Mucosa of descending colon (tissue), 3 donors: ENCODE measurements at regions not wholly inside any gene's neighbourhood (a gene's known extent, or its start where the extent isn't known, plus 50 kb on each side); places are given as distances from the start of the nearest gene placed in this dataset.

Experiments used
- ATAC-seq: fragments of 200-7000 bp; cut with Tn5 transposase; one replicate; pipeline ENCODE4 v1.9.1; 2020; ENCODE audit warnings: mild to moderate bottlenecking, moderate library complexity
- DNase-seq, 3 donors: peaks; one replicate each; pipeline ENCODE4 v3.0.0-alpha.2; 2020
- H3K36me3 ChIP-seq: fragments of 200-600 bp; one replicate; pipeline ENCODE4 v1.8.0; 2021; ENCODE audit warnings: low read depth, mild to moderate bottlenecking
- H3K4me1 ChIP-seq: fragments of 200-600 bp; one replicate; pipeline ENCODE4 v1.8.0; 2021; ENCODE audit warnings: low read depth, mild to moderate bottlenecking
- H3K4me3 ChIP-seq: fragments of 200-600 bp; one replicate; pipeline ENCODE4 v1.8.0; 2021; ENCODE audit warnings: mild to moderate bottlenecking
- H3K9me3 ChIP-seq: fragments of 200-600 bp; one replicate; pipeline ENCODE4 v1.8.0; 2021; ENCODE audit warnings: mild to moderate bottlenecking
- CTCF ChIP-seq: fragments of 200-600 bp; IDR thresholded peaks from one replicate; pipeline ENCODE4 v1.8.0; 2022; ENCODE audit warnings: antibody characterized with exemption, mild to moderate bottlenecking
- intact Hi-C, 2 donors: fragments of 100-400 bp; cut with DNase I in 1 of 2; cut with micrococcal nuclease in 1 of 2; formaldehyde crosslinking; loops; one replicate each; pipeline versions ENCODE4 v1.11.0 to v1.11.1; 2022; cut with DNase I, micrococcal nuclease
- donor health status: DM: no; HTN: no; CAD: no; lungs with moderate emphysema.
- donor health status: DM: no; HTN: no; CAD: no.
- donor health status: DM: no; HTN: yes; CAD: no.

DNA sequence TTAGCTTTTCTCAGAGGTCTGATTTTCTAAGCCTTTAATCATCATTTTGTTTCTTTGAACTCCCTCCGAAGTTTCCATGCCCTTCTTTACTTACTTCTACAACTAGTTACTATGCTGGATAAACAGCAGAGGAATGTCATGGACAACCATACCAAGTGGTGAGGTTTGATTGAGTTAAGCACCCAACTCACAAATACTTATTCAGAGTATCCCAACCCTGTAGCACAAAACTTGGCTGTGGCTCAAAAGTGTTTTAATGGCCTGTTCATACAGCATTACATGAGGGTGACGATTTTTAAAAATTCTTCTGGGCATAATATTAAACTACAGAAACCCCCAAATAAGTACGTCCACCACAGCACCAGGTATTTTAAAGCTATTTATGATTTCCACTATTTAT, 946.8 kb upstream of the SOX9 start:
- no peak for DNase-seq
- Histone ChIP-seq H3K4me3 (no peak overlapping the region), H3K4me1 (no peaks in the 10 kb centered on the region), H3K36me3 (no peaks in the 10 kb centered on the region), H3K9me3 (no peaks in the 10 kb centered on the region)
- no peak for TF ChIP-seq CTCF
- intact Hi-C loops, result no loop called here
- ATAC-seq, result no peak

GRCh38 chr17:71176331-71176730, 944.5 kb upstream of the SOX9 start:
- intact Hi-C loops, result no loop called here
- Histone ChIP-seq H3K36me3 (no peaks in the 10 kb centered on the region), H3K4me1 (peaks cover 8% of the 10 kb centered on the region), H3K4me3 (no peak overlapping the region), H3K9me3 (no peaks in the 10 kb centered on the region)
- ATAC-seq (no peak), DNase-seq (no peak)
- no peak for TF ChIP-seq CTCF

DNA sequence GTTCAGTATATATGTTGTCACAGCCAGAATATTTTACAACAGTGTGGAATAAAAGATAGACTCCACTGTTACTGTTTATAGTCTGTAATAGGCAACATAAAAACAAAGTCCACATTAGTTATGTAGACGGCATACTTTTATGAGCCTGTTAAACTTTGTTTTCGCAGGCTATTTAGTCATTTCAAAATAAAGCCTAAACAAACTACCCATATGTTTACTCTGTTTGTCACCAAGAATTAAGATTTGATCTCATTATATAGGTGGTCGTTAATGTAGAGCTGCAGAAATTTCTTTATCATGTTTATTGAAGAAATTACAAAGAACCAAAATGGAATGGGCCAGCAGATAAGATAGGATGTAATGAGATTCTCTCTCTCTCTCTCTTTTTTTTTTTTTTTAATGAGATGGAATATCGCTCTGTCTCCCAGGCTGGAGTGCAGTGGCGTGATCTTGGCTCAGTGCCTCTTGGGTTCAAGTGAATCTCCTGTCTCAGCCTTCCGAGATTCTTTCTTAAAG, 943.8 kb upstream of the SOX9 start:
- Histone ChIP-seq H3K36me3 (no peaks in the 10 kb centered on the region), H3K4me3 (no peak overlapping the region), H3K9me3 (no peaks in the 10 kb centered on the region), H3K4me1 (peaks cover 8% of the 10 kb centered on the region)
- DNase-seq (peak in 1 of 3 donors; percentile 44), ATAC-seq (peak; percentile 78)
- TF ChIP-seq CTCF, result no peak
- intact Hi-C loops, result no loop called here

- DNase-seq, result peak in 2 of 3 donors; percentile 48 to 85
- ATAC-seq, result peak; percentile 91
- TF ChIP-seq CTCF, result no peak
- Histone ChIP-seq H3K4me1 (peaks cover 13% of the 10 kb centered on the region), H3K4me3 (no peak overlapping the region), H3K36me3 (no peaks in the 10 kb centered on the region), H3K9me3 (no peaks in the 10 kb centered on the region)
- intact Hi-C loops, result no loop called here
Measured at GRCh38 chr17:71180801-71181385, 939.9 kb upstream of the SOX9 start.

DNA sequence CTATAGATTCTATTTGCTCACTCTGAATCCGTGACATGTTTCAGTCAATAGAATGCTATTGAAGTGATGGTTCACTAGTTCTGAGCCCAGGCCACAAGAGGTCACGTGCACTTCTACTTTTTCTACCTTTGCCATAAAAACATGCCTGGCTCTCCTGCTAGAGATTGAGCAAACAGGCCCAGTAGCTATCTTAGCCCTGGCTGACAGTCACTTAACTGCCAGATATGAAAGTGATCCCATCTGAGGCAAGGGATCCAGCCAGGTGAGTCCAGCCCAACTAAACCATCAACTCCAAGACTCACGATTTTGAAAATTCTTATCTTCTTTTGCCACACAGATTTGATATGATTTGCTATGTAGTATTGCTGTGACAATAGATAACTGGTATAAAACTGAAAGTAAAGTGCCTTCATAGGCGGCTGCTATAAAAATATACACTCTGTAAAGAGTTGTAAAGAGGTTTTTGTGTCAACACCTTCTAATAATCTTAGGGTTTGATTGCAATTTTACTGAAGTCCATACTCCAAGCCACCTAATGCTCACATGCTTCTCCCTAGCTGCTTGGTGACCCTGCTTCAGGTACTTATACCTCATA, 937.7 kb upstream of the SOX9 start:
- intact Hi-C loops, result no loop called here
- TF ChIP-seq CTCF, result no peak
- DNase-seq (no peak), ATAC-seq (peak; percentile 52)
- Histone ChIP-seq H3K4me3 (no peak overlapping the region), H3K4me1 (peaks cover 13% of the 10 kb centered on the region), H3K9me3 (no peaks in the 10 kb centered on the region), H3K36me3 (no peaks in the 10 kb centered on the region)
